ENCODE measurements at regions not wholly inside any gene's neighbourhood (a gene's known extent, or its start where the extent isn't known, plus 50 kb on each side); places are given as distances from the start of the nearest gene placed in this dataset.

- TF ChIP-seq POLR2A (IDR thresholded peaks at IDR 0.05) = no peak
- TF ChIP-seq CTCF (IDR thresholded peaks at IDR 0.05) = no peak
Observed at GRCh38 chr17:54239291-54239690, 416.6 kb downstream of the KIF2B start.

All from lower leg skin (tissue), 3 donors.